NT2/D1 (cell line): ENCODE measurements at regions not wholly inside any gene's neighbourhood (a gene's known extent, or its start where the extent isn't known, plus 50 kb on each side); places are given as distances from the start of the nearest gene placed in this dataset.

ENCODE experiments used
- DNase-seq: peaks from one replicate; pipeline ENCODE4 v3.0.0-alpha.2; 2011; ENCODE audit warnings: low read depth, low spot score
- H3K27me3 ChIP-seq: 2 replicates; pipeline ENCODE4 v1.6.0; 2011; ENCODE audit warnings: mild to moderate bottlenecking; ENCODE audit not compliant: insufficient read length, insufficient read depth
- H3K36me3 ChIP-seq: 2 replicates; pipeline ENCODE4 v1.6.1; 2011; ENCODE audit warnings: mild to moderate bottlenecking, low read length, mixed read lengths; ENCODE audit not compliant: insufficient read depth, insufficient read length
- H3K4me1 ChIP-seq: 2 replicates; pipeline ENCODE4 v1.5.1; 2011; ENCODE audit not compliant: insufficient read depth, insufficient read length
- H3K4me3 ChIP-seq: 2 replicates; pipeline ENCODE4 v1.5.1; 2011; ENCODE audit warnings: low read depth; ENCODE audit not compliant: insufficient read length
- H3K9ac ChIP-seq: 2 replicates; pipeline ENCODE4 v1.6.0; 2011; ENCODE audit warnings: low read depth; ENCODE audit not compliant: insufficient read length
- H3K9me3 ChIP-seq: 2 replicates; pipeline ENCODE4 v1.5.1; 2011; ENCODE audit warnings: mild to moderate bottlenecking, low read length; ENCODE audit not compliant: insufficient read depth
- SUZ12 ChIP-seq: IDR thresholded peaks from 2 replicates; pipeline ENCODE4 v1.6.1; 2011; ENCODE audit not compliant: insufficient read length, insufficient read depth; ENCODE audit errors: extremely low read depth
- YY1 ChIP-seq: IDR thresholded peaks from 2 replicates; pipeline ENCODE4 v1.6.1; 2011; ENCODE audit not compliant: insufficient read length, insufficient read depth
- ZNF274 ChIP-seq: IDR thresholded peaks from 2 replicates; pipeline ENCODE4 v1.6.1; 2011; ENCODE audit warnings: mild to moderate bottlenecking, low read depth, low read length

DNA sequence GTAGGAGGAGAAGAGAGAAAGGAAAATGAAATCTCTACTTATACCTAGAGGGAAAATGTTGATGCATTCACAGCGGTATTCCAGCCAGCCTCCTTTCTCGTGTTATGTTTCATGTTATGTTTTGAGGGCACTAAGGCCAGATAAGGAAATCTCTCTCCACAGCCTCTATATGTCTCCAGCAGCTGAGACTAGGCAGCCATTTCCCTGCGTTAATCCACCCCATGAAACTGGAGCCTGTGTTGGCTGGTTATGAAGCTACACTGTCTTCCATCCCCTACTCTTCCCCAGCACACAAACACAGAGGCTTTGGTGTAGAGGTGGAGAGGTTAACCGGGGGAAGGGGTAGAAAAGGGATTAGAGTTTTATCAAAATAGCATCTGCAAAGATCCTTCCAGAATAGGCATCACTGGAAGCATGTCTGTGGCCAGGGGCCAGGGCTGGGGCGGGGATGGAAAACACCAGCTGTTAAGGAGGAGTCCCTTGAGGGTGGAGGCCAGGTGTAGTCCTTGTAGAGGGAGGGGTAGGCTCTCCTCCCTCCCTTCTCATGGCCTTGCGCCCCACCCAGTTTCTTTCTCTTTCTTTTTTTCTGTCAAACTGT, 100.9 kb upstream of the TNP1 start:
- no peaks in the 10 kb centered on the region for H3K4me1 ChIP-seq
- TF ChIP-seq SUZ12 (no peak), ZNF274 (no peak), YY1 (no peak)
- no peaks in the 10 kb centered on the region for H3K9me3 ChIP-seq
- H3K36me3 ChIP-seq, result no peaks in the 10 kb centered on the region
- H3K27me3 ChIP-seq, result no peaks in the 10 kb centered on the region
- DNase-seq, result no peak
- H3K9ac ChIP-seq, result no peak overlapping the region
- H3K4me3 ChIP-seq, result no peak overlapping the region

DNA sequence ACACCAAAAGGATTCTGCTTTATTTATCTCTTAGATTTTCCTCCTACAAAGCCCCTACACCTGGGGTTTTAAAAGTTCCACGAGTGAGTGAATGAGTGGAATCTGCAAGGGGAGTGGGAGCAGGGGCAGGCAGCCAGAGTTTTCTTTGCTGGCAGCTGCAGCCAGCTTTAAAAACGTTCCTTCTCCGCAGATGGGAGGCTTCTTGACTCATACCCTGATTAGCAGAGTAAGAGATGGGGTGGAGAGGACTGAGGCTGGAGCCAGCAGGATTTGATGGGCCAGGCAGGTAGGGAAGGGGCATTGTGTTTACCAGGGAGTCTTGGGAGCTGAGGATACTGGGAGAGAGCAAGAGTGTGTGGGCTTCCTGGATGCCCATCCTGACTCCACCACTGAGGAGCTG, 99.6 kb upstream of the TNP1 start:
- TF ChIP-seq SUZ12 (no peak), ZNF274 (no peak), YY1 (no peak)
- Histone ChIP-seq H3K4me3 (no peak overlapping the region), H3K9ac (no peak overlapping the region), H3K36me3 (no peaks in the 10 kb centered on the region), H3K4me1 (no peaks in the 10 kb centered on the region), H3K9me3 (no peaks in the 10 kb centered on the region), H3K27me3 (no peaks in the 10 kb centered on the region)
- no peak for DNase-seq

DNA sequence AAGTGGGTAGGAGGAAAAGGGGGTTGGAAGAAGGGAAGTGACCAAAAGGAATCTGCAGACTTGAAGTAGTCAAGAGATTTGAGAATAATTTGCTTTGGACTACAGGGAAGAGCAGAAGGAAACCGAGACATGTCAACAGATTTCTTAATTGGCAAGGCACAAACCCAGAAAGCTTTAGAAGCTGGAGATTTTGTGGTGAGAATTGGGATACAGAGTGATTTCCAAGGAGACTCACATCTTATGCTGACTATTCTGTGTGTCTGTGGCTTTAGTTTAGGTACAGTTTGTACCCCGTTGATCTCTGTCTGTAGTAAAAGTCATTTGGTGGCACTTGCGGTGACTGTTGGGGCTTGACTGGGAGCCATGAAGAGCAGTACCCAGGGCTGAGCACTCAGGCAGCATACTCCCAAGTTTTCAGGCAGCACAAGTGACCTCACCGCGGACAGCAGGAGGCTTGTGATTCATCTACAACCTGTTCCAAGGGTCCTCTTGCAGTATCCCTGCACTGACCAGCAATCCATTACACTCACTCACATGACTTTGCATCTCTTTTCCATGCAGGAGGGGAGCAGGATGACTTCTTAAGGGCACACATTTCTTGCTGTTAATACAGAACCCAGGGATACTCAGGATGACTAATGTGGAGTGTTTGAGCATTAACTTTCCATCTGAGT, 97.1 kb upstream of the TNP1 start:
- H3K9me3 ChIP-seq, result no peaks in the 10 kb centered on the region
- H3K36me3 ChIP-seq, result no peaks in the 10 kb centered on the region
- H3K9ac ChIP-seq, result no peak overlapping the region
- no peaks in the 10 kb centered on the region for H3K4me1 ChIP-seq
- no peaks in the 10 kb centered on the region for H3K27me3 ChIP-seq
- H3K4me3 ChIP-seq, result no peak overlapping the region
- DNase-seq, result no peak
- TF ChIP-seq YY1 (no peak), SUZ12 (no peak), ZNF274 (no peak)

DNA sequence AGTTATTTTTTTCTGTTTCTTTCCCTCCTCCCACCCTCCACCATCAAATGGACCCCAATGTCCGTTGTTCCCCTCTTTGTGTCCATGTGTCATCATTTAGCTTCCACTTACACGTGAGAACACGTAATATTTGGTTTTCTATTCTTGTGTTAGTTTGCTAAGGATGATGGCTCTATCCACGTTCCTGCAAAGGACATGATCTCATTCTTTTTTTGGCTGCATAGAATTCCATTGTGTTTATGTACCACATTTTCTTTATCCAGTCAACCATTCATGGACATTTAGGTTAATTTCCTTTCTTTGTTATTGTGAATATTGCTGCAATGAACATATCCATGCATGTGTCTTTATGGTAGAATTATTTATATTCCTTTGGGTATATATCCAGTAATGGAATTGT, 91.3 kb upstream of the TNP1 start:
- no peaks in the 10 kb centered on the region for H3K9me3 ChIP-seq
- H3K9ac ChIP-seq, result no peak overlapping the region
- TF ChIP-seq ZNF274 (no peak), SUZ12 (no peak), YY1 (no peak)
- H3K27me3 ChIP-seq, result no peaks in the 10 kb centered on the region
- no peak for DNase-seq
- no peak overlapping the region for H3K4me3 ChIP-seq
- H3K4me1 ChIP-seq, result no peaks in the 10 kb centered on the region
- no peaks in the 10 kb centered on the region for H3K36me3 ChIP-seq

DNA sequence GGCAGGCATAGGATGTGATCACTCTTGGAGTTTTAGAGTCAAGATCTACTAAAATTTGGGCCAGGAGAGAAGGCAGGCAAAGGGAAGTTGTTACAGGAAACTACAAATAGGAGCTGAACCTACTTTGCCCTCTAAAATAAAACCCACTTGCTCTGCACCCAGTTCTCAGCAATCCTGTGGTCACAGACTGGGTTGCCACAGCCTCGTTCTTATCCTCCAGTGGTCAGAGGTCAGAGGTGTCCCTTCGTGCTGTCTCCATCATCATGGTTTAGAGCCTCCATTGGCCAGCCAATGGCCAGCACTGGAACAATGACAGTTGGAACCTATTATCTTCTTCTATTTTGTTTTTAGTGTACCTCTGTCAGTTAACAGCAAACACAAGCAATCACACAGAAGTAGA, 90.7 kb upstream of the TNP1 start:
- Histone ChIP-seq H3K4me3 (no peak overlapping the region), H3K9ac (no peak overlapping the region), H3K4me1 (no peaks in the 10 kb centered on the region), H3K36me3 (no peaks in the 10 kb centered on the region), H3K9me3 (no peaks in the 10 kb centered on the region), H3K27me3 (no peaks in the 10 kb centered on the region)
- TF ChIP-seq YY1 (no peak), SUZ12 (no peak), ZNF274 (no peak)
- DNase-seq, result no peak

GRCh38 chr2:216949700-216950413, 90.0 kb upstream of the TNP1 start:
- H3K9me3 ChIP-seq, result no peaks in the 10 kb centered on the region
- H3K9ac ChIP-seq, result no peak overlapping the region
- H3K36me3 ChIP-seq, result no peaks in the 10 kb centered on the region
- DNase-seq, result no peak
- no peak overlapping the region for H3K4me3 ChIP-seq
- TF ChIP-seq SUZ12 (no peak), ZNF274 (no peak), YY1 (no peak)
- no peaks in the 10 kb centered on the region for H3K27me3 ChIP-seq
- no peaks in the 10 kb centered on the region for H3K4me1 ChIP-seq

DNA sequence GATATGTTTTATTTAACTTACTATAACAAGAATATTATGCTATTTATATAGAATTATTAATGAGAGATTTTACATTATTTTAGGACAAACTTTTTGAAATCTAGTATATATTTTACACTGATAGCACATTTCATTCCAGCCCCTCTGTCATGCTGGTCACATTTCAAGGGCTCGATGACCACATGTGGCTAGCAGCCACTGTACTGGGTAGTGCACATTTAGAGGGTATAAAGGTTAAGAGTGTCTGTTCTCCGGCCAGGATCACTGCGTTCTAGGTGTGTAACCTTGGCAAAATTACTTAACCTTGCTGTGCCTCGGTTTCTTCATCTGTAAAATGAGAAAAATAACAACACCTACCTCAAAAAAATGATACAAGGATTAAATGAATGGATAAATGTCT, 87.2 kb upstream of the TNP1 start:
- Histone ChIP-seq H3K36me3 (no peaks in the 10 kb centered on the region), H3K9ac (no peak overlapping the region), H3K9me3 (no peaks in the 10 kb centered on the region), H3K27me3 (no peaks in the 10 kb centered on the region), H3K4me1 (no peaks in the 10 kb centered on the region), H3K4me3 (no peak overlapping the region)
- TF ChIP-seq YY1 (no peak), SUZ12 (no peak), ZNF274 (no peak)
- no peak for DNase-seq
